ENCODE measurements at regions not wholly inside any gene's neighbourhood (a gene's known extent, or its start where the extent isn't known, plus 50 kb on each side); places are given as distances from the start of the nearest gene placed in this dataset.

- no peak for TF ChIP-seq CTCF (IDR thresholded peaks at IDR 0.05; ENCODE audit: insufficient read depth, low read depth, low read length)
- ChIA-PET POLR2A (no interaction called here), CTCF (no interaction called here)
- Histone ChIP-seq H3K36me3 (ENCODE audit: control insufficient read depth, insufficient read depth, low read length) (no peaks in the 10 kb centered on the region), H3K27me3 (ENCODE audit: control insufficient read depth, insufficient read depth, low read length) (no peaks in the 10 kb centered on the region), H3K4me3 (ENCODE audit: low read depth, low read length) (no peak overlapping the region)
- DNase-seq (ENCODE audit: low read depth): no peak
These were observed 541.4 kb downstream of the BRD1 start for GRCh38 chr22:49286181-49286760.

- no peak for DNase-seq (ENCODE audit: low read depth)
- CTCF ChIA-PET: no interaction called here
- H3K36me3 ChIP-seq (ENCODE audit: control insufficient read depth, insufficient read depth, low read length): no peaks in the 10 kb centered on the region
- POLR2A ChIA-PET: no interaction called here
- H3K4me3 ChIP-seq (ENCODE audit: low read depth, low read length): no peak overlapping the region
- no peak for TF ChIP-seq CTCF (IDR thresholded peaks at IDR 0.05; ENCODE audit: insufficient read depth, low read depth, low read length)
- no peaks in the 10 kb centered on the region for H3K27me3 ChIP-seq (ENCODE audit: control insufficient read depth, insufficient read depth, low read length)
These were observed 542.7 kb downstream of the BRD1 start for GRCh38 chr22:49284931-49285330.

GRCh38 chr22:49284056-49284784 is 543.5 kb downstream of the BRD1 start:
- TF ChIP-seq CTCF (IDR thresholded peaks at IDR 0.05; ENCODE audit: insufficient read depth, low read depth, low read length): no peak
- no peak for DNase-seq (ENCODE audit: low read depth)
- Histone ChIP-seq H3K27me3 (ENCODE audit: control insufficient read depth, insufficient read depth, low read length) (no peaks in the 10 kb centered on the region), H3K4me3 (ENCODE audit: low read depth, low read length) (no peak overlapping the region), H3K36me3 (ENCODE audit: control insufficient read depth, insufficient read depth, low read length) (no peaks in the 10 kb centered on the region)
- ChIA-PET CTCF (no interaction called here), POLR2A (no interaction called here)

- no peak for DNase-seq (ENCODE audit: low read depth)
- CTCF ChIA-PET: no interaction called here
- Histone ChIP-seq H3K36me3 (ENCODE audit: control insufficient read depth, insufficient read depth, low read length) (no peaks in the 10 kb centered on the region), H3K4me3 (ENCODE audit: low read depth, low read length) (no peak overlapping the region), H3K27me3 (ENCODE audit: control insufficient read depth, insufficient read depth, low read length) (no peaks in the 10 kb centered on the region)
- no peak for TF ChIP-seq CTCF (IDR thresholded peaks at IDR 0.05; ENCODE audit: insufficient read depth, low read depth, low read length)
- POLR2A ChIA-PET: no interaction called here
These were observed 545.1 kb downstream of the BRD1 start for GRCh38 chr22:49282596-49282995.

- Histone ChIP-seq H3K27me3 (ENCODE audit: control insufficient read depth, insufficient read depth, low read length) (no peaks in the 10 kb centered on the region), H3K4me3 (ENCODE audit: low read depth, low read length) (no peak overlapping the region), H3K36me3 (ENCODE audit: control insufficient read depth, insufficient read depth, low read length) (no peaks in the 10 kb centered on the region)
- DNase-seq (ENCODE audit: low read depth): no peak
- no peak for TF ChIP-seq CTCF (IDR thresholded peaks at IDR 0.05; ENCODE audit: insufficient read depth, low read depth, low read length)
- ChIA-PET POLR2A (no interaction called here), CTCF (no interaction called here)
These were observed 546.0 kb downstream of the BRD1 start for GRCh38 chr22:49281467-49282340.

All from BJ (cell line).